KBM-7 (cell line): ENCODE measurements at regions not wholly inside any gene's neighbourhood (a gene's known extent, or its start where the extent isn't known, plus 50 kb on each side); places are given as distances from the start of the nearest gene placed in this dataset.
A peak's percentile ranks its signal among the peaks of the same experiment; 100 is the strongest.

ENCODE experiments used
- DNase-seq: peaks from one replicate; pipeline ENCODE4 v3.0.0-alpha.2; 2015
- in situ Hi-C: fragments of 300-500 bp; cut with MboI; formaldehyde crosslinking; loops from 2 replicates; pipeline ENCODE4 v1.14.3; 2020; ENCODE audit warnings: low sequenced_read_pairs, low pct_unique_long_range_greater_than_20kb, mixed read lengths

DNA sequence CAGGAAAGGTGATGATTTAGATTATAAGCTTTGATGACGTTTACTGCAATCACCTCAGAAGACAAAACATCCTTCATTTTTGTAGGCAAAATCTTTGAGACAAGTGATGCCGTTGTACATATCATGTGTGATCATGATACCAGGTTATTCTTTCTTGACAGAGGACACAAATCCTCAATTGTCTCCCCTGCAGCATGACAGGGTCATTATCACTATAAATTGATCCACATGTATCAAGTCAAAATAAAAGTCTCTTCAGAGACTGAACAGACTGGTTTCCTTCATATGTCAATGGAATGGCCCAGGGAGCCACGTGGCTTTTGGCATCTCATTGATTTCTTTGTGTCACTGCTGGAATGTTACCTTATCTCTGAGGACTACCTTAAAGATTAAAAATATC lies 995.7 kb downstream of the FLRT2 start:
- no peak for DNase-seq
- in situ Hi-C loops, result no loop called here

DNA sequence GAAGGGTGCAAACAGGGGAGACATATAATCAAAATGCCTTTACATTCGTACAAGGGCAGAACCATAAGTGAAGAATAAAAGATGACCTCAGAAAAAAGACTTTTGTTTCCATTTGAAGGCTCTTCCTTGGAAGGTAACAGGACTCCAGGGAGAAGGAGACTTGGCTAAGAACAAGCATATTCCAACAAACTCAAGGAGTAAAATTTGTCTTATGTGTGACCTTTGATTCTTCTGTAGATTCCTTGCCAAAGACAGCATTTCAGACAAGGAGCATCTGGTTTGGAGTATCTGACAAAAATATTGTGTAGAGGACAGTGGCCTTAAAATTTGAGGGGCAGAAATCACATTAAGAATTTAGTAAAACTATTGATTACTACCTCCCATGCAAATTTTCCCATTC lies 991.9 kb downstream of the FLRT2 start:
- in situ Hi-C loops, result no loop called here
- DNase-seq, result no peak

DNA sequence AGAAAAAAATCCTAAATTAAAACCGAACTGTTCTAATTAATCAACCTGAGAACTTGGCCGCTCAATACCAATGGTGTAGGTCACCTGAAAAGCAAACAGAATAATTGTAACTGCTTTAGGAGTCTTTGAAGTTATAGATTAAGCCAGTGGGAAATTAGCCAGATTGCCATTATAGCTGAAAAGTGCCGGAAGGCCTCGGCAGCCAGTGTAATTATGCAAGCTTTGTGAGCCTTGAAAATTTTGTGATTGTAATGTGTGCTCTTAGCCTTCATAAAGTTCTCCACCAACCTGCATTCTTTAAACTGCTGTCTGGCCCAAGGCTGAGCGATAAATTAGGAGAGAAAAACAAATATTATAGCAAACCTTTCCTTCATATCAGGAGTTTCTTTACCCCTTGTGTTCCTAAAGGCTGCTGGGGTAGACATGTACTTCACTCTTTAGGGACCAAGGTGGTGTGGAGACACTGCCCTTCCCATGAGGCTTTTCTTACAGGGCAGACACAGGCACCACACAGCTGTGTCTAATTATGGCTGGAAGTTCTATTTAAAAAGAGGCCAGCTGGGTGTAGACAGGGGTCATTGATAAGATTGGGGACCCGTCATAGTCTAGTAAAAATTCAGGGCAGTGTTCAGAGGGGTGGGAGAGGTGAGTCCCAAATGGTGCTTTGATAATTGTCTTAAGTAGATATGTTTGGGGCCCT lies 991.2 kb downstream of the FLRT2 start:
- in situ Hi-C loops, result no loop called here
- no peak for DNase-seq

DNA sequence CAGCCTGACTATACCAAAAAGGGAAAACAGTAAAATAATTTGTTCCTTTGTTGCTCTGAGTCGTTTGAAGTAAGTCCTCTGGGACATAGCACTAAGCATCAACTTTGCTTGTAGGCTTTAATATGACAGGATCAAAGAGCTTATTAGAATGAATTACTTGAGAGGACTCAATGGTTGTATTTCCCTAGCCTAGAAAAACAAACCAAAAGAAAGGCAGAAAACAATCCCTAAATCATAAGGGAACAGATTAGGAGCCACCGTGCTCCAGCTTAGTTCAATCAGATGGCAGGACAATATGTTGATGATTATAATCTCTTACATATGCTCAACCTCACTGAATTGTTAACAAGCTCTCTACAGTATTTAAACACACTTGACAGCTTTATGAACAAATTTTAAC lies 988.4 kb downstream of the FLRT2 start:
- in situ Hi-C loops, result no loop called here

DNA sequence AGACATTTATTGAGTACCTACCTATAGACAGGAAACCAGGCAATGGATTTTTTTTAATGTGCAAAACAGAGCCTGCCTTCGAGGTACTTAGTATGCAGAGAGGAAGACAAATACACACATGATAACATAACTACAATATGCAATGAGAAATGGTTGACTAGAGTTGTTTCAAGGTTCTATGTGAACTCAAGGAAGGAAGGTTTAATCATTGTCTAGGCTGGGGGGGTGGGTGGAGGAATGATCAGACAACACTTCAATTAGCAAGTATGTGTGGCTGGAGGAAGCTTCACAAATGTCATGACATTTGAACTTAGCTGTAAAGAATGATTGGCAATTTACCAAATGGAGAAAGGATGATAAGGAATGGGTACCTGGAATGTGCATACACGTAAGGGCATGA lies 985.3 kb downstream of the FLRT2 start:
- in situ Hi-C loops, result no loop called here
- DNase-seq, result no peak

More for the DNA sequence above, 988.4 kb downstream of the FLRT2 start:
- DNase-seq, result no peak

DNA sequence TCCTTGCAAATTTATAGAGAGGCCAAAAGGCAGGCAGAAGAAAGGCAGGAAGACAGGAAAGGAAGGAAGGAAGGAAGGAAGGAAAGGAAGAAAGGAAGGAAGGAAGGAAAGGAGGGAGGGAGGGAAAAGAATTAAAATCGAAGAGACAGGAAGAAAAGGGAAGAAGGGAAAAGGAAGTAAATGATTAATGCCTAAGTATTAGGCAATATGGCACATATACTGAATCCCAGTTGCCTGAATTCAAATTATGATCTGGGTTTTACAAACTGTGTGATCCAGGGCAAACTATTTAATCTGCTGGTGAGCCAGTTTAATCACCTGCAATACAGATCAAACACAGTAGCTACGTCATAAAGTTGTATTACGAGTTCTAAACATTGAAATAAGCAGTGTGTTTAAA lies 983.6 kb downstream of the FLRT2 start:
- no peak for DNase-seq

DNA sequence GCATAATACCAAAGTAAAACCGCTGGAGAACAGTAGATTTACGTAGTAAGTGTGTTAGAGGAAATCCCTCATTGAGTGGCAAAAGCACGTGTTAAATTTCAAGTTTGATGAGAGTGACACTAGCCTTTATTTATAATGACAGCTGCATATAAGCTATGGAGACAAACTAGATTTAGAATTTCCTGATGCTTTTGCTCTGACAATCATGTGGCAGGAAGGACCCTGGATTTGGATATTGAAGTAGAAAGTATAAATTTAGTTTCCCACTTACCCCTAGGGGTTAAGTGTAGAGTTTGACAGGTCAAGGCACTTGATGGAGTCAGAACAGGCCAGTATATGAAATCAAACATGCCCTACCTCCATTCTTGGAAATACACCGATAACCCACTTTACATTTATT lies 983.1 kb downstream of the FLRT2 start:
- in situ Hi-C loops, result no loop called here
- no peak for DNase-seq

More for the DNA sequence above, 983.6 kb downstream of the FLRT2 start:
- in situ Hi-C loops, result no loop called here

DNA sequence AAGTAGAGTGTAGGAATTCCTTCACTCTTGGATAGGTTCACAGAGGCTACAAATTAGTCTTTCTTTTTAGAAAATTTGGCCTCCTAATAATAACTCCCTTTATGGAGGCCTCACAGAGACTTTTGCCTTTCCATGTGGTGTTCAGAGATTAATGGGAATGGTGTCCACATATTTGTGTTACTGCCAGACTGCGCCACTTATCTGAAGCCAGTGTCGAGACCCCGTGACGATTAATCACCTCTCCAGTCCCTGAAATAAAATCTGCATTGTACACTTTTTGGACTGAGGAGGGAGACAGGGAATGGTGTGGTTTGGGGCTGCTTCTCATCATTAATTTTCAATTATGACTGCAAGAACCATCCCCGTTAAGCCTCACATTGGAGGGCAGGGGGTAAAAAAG lies 980.5 kb downstream of the FLRT2 start:
- in situ Hi-C loops, result no loop called here
- DNase-seq, result no peak

DNA sequence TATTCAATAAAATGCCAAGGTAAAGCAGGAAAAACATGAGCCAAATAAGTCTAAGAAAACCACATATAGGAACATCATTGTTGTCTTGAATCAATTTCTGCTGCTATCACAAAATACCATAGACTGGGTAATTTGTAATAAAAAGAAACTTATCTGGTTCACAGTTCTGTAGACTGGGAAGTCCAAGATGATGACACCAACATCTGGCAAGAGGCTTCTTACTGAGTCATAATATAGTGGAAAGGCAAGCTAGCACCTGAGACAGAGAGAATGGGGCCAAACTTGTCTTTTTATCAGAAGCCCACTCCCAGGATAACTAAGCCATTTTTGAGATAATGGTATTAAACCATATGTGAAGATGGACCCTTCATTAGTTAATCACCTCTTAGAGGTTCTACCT lies 975.9 kb downstream of the FLRT2 start:
- in situ Hi-C loops, result no loop called here
- no peak for DNase-seq

DNA sequence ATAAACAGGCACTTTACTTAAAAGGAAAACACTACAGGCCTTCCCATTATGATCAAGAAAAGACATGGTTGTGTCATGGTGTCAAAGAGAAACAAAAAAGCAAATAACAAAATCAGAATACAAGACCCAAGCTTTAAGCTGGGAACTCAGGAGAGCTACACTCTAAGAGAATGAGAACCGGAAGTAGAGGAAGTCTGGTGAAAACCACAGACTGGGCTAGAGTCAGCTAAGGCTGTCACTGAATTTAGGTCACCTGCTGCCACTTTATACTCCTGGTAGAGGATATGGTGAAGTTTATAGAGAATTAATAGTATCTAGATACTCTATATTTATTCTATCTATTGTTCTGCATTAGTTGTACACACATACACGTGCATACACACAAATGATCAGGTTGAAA lies 971.7 kb downstream of the FLRT2 start:
- in situ Hi-C loops, result no loop called here
- peak; percentile 34 for DNase-seq

DNA sequence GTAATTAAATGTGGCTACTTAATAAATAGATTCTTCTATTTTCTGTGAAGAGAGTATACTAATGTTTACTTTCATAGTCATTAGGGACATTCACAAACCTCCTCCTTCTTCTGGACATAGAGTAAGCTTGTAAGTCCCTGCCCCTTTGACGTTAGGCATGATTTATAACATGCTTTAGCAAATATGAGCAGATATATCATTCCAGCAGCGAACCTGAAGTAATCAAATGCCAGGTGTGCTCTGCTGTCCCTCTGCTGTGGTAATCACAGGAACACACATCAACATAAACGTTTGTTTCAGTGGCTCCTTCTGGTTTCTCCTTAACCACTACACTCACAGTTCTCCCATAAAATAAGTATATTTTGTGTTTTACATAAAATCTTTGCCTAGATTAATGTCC lies 961.8 kb downstream of the FLRT2 start:
- in situ Hi-C loops, result no loop called here
- DNase-seq, result no peak

DNA sequence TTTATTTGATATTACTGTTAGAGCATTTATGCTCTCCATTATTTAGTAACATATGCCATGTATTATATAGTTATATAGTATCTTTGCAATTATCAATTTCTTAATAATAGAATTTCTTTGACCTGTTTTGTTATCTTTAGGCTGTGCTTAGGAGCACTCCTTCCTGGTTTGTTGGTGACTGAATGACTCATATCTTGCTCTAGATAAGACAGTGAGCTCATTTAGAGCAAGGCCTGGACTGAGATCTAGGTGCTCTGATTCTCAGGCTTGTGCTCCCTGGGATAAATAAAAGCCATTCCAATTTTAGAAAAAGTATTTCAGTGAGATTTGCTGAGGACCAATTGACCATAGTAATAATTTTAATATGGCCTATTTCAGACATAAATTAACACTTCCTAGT lies 951.2 kb downstream of the FLRT2 start:
- DNase-seq, result no peak

DNA sequence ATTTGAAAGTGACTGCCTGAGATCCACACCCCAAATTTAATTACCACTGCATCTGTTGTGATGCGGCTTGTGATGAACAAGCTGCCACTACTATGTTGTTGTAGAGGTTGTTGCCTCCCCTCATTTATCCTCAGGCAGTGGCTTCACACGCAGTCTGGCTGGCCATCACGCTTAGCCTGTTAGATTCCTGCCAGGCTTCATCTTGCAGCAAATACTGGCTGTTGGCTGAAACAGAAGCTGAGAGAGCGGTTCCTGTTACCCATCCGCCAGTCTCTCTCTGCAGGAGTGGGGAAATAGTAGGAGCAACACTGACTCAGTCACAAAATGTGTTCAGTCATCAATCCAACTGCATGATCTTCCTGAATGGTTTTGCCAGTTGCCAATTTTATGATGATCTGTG lies 934.4 kb downstream of the FLRT2 start:
- DNase-seq, result no peak

More for the DNA sequence above, 951.2 kb downstream of the FLRT2 start:
- in situ Hi-C loops, result no loop called here

DNA sequence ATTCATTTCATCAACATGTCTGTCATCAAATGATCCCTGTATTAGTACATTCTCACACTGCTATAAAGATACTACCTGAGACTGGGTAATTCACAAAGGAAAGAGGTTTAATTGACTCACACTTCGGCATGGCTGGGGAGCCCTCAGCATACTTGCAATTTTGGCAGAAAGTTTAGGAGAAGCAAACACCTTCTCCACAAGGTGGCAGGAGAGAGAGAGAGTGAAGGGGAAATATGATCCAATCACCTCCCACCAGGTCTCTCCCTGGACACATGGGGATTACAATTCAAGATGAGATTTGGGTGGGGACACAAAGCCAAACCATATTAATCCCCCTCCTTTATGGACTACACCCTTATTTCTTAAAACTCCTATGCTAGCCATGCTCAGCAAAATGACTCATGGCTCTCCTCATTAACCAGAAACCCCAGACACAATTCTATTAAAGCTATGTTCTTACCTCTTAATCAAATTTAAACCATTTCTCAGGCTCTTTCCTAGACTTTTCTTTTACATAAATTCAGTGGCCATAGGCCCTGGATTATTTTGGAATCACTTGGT lies 932.3 kb downstream of the FLRT2 start:
- in situ Hi-C loops, result no loop called here
- DNase-seq, result peak; percentile 44

More for the DNA sequence above, 934.4 kb downstream of the FLRT2 start:
- in situ Hi-C loops, result no loop called here

DNA sequence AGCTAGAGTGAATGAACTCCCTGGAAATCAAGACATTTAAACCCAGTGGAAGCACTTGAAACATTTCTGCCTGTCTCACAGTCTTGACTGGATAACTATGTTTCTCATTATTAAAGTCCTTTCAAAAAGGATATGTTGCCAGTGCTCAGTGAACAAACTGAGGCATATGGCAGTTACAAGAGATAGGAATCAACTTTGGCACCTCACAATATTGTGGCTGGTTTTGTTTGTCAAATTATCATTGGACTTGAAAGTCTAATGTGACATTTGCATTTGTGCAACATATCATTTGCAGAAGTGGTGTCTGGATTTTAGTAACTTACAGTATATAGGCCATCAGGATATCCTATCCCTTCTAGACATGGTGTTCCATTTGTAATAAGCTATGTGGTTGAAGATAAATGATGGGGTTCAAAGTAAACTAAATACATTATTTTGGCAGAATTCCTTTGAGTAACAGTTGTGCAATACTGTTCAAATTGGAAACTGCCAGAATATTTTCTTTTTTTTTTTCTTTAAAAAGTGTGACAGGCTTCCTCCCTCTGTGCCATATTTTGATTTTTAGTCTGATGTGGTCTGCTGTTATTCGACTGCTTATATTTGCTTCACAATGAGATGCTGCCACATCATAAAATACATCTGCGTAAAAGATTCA lies 927.7 kb downstream of the FLRT2 start:
- no peak for DNase-seq
- in situ Hi-C loops, result no loop called here

DNA sequence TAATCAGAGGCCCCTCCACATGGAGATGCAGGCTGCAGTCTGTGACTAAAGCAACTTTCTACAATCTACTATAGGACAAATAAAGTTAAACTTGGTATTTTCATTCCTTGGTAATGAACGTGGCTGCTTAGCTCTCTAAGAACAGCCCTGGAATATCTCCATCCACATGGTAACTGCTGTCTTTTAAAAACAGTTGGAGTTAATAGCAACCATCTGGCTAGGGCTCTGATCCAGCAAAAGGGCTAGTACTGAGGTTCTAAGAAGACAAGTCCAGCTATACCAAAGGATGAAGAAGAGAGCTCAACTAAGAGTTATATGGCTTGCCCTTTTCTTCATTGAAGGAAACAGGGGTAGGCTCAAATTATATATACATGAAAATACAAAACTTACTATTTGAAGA lies 920.1 kb downstream of the FLRT2 start:
- in situ Hi-C loops, result no loop called here
- no peak for DNase-seq

DNA sequence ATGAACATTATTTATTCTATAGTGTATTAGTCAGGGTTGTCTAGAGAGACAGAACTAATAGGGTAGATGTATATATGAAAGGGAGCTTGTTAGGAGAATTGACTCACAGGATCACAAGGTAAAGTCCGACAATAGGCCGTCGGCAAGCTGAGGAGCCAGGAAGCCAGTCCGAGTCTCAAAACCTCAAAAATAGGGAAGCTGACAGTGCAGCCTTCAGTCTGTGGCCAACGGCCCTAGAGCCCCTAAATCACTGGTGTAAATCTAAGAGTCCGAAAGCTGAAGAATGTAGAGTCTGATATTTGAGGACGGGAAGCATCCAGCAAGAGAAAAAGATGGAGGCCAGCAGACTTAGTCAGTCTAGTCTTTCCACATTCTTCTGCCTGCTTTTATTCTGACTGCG lies 912.2 kb downstream of the FLRT2 start:
- peak; percentile 25 for DNase-seq
- in situ Hi-C loops, result no loop called here

DNA sequence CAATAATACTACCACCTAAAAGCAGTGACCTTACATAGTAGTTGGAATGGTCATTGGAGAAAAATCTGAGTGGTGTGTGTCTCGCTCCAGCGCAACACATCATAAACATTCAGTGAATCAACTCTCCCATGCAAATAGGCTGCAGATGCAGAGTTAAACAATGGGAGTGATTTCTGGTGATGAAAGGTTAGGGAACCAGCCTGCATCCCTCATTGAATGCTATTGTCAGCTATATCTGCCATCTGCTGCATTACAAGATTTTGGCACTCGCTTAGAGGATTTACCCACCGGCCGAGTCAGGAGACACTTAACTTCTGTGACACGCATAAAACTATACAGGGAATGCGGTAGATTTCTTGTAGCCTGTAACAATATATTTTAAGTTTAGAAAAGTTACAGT lies 900.9 kb downstream of the FLRT2 start:
- in situ Hi-C loops, result no loop called here
- DNase-seq, result no peak

DNA sequence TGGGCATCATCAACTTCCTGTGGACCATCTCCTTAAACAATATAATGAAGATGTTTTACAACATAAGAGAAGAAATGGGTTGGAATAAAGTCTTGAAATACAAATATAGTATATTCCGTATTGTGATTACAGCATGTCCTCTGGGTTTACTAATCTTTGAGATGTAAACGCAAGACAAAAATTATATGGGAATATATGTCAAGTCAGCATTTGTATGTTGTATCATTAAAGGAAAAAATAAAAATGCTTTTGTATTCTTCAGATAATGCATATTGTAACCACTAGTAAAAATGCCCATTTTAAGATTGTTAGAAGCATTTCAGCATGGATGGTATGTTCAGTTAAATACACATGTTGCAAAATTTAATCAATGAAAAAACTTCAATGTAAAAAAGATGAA lies 893.3 kb downstream of the FLRT2 start:
- in situ Hi-C loops, result no loop called here
- no peak for DNase-seq

DNA sequence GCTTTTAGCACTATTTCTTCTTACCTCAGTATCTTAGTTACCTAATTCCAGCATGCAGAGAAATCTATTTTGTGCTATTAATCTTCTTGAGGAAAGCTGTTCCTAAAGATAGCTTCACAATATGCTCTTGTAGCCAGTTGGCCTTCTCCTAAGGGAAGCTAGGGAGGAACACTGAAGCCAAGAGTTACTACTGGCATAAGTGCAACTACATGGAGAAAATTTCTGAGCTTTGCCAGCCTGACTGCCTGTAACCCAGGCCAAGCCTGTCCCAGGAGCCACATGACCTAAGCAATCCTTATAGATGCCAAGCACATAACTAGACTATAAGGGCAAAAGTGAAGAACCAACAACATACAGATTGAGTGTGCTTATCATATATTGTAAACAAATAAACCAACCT lies 890.2 kb downstream of the FLRT2 start:
- in situ Hi-C loops, result no loop called here

DNA sequence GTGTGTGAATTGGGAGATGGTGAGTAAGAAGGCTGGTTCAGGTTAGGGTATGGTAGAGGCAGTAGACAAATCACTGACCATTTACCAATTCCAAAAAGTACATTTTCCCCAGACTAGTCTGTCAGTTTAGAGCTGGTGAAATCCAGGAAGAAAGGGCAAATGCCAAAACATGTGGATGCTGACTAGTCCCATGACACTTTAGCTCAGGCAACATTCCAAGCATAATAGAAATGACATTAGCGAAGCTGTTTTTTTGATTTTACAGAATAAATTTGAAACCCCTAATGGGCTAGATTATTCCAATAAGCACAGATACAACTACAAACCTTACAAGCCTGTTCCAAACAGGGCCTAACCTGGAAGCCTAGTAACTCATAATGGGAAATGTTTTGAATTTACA lies 884.2 kb downstream of the FLRT2 start:
- in situ Hi-C loops, result no loop called here
- no peak for DNase-seq

More for the DNA sequence above, 890.2 kb downstream of the FLRT2 start:
- no peak for DNase-seq
